CD14-positive monocyte (primary cell): ENCODE measurements at regions not wholly inside any gene's neighbourhood (a gene's known extent, or its start where the extent isn't known, plus 50 kb on each side); places are given as distances from the start of the nearest gene placed in this dataset.

ENCODE experiments used
- DNase-seq, 3 donors: peaks; one replicate each; pipeline ENCODE4 v3.0.0-alpha.2; 2011 to 2022
- H2AFZ ChIP-seq: 2 replicates; pipeline ENCODE4 v1.6.0; 2012; ENCODE audit warnings: mild to moderate bottlenecking, low read depth, low read length, inconsistent platforms; ENCODE audit not compliant: insufficient read depth, poor library complexity, severe bottlenecking
- H3K27ac ChIP-seq, 2 donors: 1 replicate in 1 of 2; 2 replicates in 1 of 2; pipeline ENCODE4 v1.5.1; 2012 to 2013; ENCODE audit warnings: low read length in 2 of 2, control low read depth in 1 of 2, inconsistent platforms in 1 of 2, low read depth in 1 of 2, mild to moderate bottlenecking in 1 of 2
- H3K27me3 ChIP-seq, 2 donors: one replicate each; pipeline versions ENCODE4 v1.6.0 to v1.6.1; 2011 to 2013; ENCODE audit warnings: low read length in 2 of 2; ENCODE audit not compliant: control insufficient read depth in 2 of 2, insufficient read depth in 2 of 2
- H3K36me3 ChIP-seq, 2 donors: replicated peaks in 1 of 2; 1 replicate in 1 of 2; 2 replicates in 1 of 2; pipeline versions ENCODE4 v1.5.1 to v1.6.1; 2012 to 2013; ENCODE audit warnings: low read length in 2 of 2, control low read depth in 1 of 2, inconsistent platforms in 1 of 2, mild to moderate bottlenecking in 1 of 2; ENCODE audit not compliant: insufficient read depth in 2 of 2, control insufficient read depth in 1 of 2
- H3K4me1 ChIP-seq, 2 donors: 1 replicate in 1 of 2; 2 replicates in 1 of 2; pipeline versions ENCODE4 v1.5.1 to v1.6.1; 2012 to 2013; ENCODE audit warnings: low read length in 2 of 2, control low read depth in 1 of 2, inconsistent platforms in 1 of 2, mild to moderate bottlenecking in 1 of 2, moderate library complexity in 1 of 2; ENCODE audit not compliant: insufficient read depth in 2 of 2, control insufficient read depth in 1 of 2
- H3K4me2 ChIP-seq: replicated peaks from 2 replicates; pipeline ENCODE3; 2012; ENCODE audit warnings: low read length, moderate library complexity, mild to moderate bottlenecking; ENCODE audit not compliant: poor library complexity, severe bottlenecking; ENCODE audit errors: extremely low read depth
- H3K4me3 ChIP-seq, 3 experiments: fragments of 200-600 bp in 1 of 3; sonication (generic) in 1 of 3; replicated peaks in 1 of 3; 1 replicate in 2 of 3; 2 replicates in 1 of 3; pipeline ENCODE4 v1.5.1; 2011 to 2013; ENCODE audit warnings: low read length in 3 of 3, mild to moderate bottlenecking in 3 of 3, control low read depth in 2 of 3, low read depth in 2 of 3, inconsistent platforms in 1 of 3, moderate library complexity in 1 of 3
- H3K79me2 ChIP-seq: 2 replicates; pipeline ENCODE4 v1.6.0; 2012; ENCODE audit warnings: mild to moderate bottlenecking, control low read depth, inconsistent platforms, low read length, moderate library complexity; ENCODE audit not compliant: insufficient read depth
- H3K9ac ChIP-seq: 2 replicates; pipeline ENCODE4 v1.6.0; 2017; ENCODE audit warnings: low read length, mild to moderate bottlenecking; ENCODE audit not compliant: insufficient read depth, poor library complexity, severe bottlenecking
- H3K9me3 ChIP-seq, 2 donors: replicated peaks in 1 of 2; 1 replicate in 1 of 2; 2 replicates in 1 of 2; pipeline versions ENCODE4 v1.5.1 to v1.6.1; 2012 to 2013; ENCODE audit warnings: low read length in 2 of 2, control low read depth in 1 of 2; ENCODE audit not compliant: control insufficient read depth in 1 of 2, insufficient read depth in 1 of 2
- H4K20me1 ChIP-seq: 2 replicates; pipeline ENCODE4 v1.6.0; 2012; ENCODE audit warnings: mild to moderate bottlenecking, low read length, control low read depth, moderate library complexity; ENCODE audit not compliant: insufficient read depth
- H3K27ac Mint-ChIP-seq, 7 donors: one replicate each; pipeline ENCODE4 v1.8.0; 2020; ENCODE audit warnings: mild to moderate bottlenecking in 7 of 7, mixed read lengths in 7 of 7, moderate library complexity in 6 of 7, inconsistent platforms in 2 of 7
- H3K27me3 Mint-ChIP-seq, 3 donors: one replicate each; pipeline ENCODE4 v1.8.0; 2021 to 2022; ENCODE audit warnings: low read depth in 3 of 3, mild to moderate bottlenecking in 3 of 3, mixed read lengths in 3 of 3, moderate library complexity in 3 of 3, inconsistent platforms in 1 of 3
- H3K36me3 Mint-ChIP-seq, 2 donors: one replicate each; pipeline ENCODE4 v1.8.0; 2020; ENCODE audit warnings: mixed read lengths in 2 of 2, inconsistent platforms in 1 of 2, mild to moderate bottlenecking in 1 of 2
- H3K4me1 Mint-ChIP-seq: one replicate; pipeline ENCODE4 v1.8.0; 2020; ENCODE audit warnings: mild to moderate bottlenecking, mixed read lengths
- H3K4me3 Mint-ChIP-seq, 2 donors: one replicate each; pipeline ENCODE4 v1.8.0; 2020; ENCODE audit warnings: mild to moderate bottlenecking in 2 of 2, mixed read lengths in 2 of 2, moderate library complexity in 1 of 2
- H3K9me3 Mint-ChIP-seq, 7 donors: one replicate each; pipeline ENCODE4 v1.8.0; 2020 to 2022; ENCODE audit warnings: mixed read lengths in 7 of 7, mild to moderate bottlenecking in 6 of 7, moderate library complexity in 6 of 7, inconsistent platforms in 2 of 7
- CTCF ChIP-seq: fragments of 200-600 bp; IDR thresholded peaks from one replicate; pipeline ENCODE4 v1.8.0; 2022; ENCODE audit warnings: antibody characterized with exemption, mild to moderate bottlenecking
- WGBS: methylation state at CpG from one replicate; pipeline ENCODE4 v1.1.5; 2013; ENCODE audit warnings: missing lambda C conversion rate; ENCODE audit not compliant: insufficient coverage; 5-methylcytosine and 5-hydroxymethylcytosine counted together
- intact Hi-C, 2 donors: fragments of 100-400 bp; cut with micrococcal nuclease; formaldehyde crosslinking; loops; one replicate each; pipeline versions ENCODE4 v1.15.0 to v1.15.1; 2023

- H3K36me3 Mint-ChIP-seq = no peaks in the 10 kb centered on the region
- no peak overlapping the region for H3K27ac ChIP-seq
- H3K36me3 ChIP-seq = no peaks in the 10 kb centered on the region
- WGBS = 100% methylated on average over 1 of the region's 2 CpGs
- DNase-seq = no peak
- H3K4me3 ChIP-seq = no peak overlapping the region
- no peak overlapping the region for H2AFZ ChIP-seq
- H3K4me3 Mint-ChIP-seq = no peak overlapping the region
- no peak overlapping the region for H3K9ac ChIP-seq
- TF ChIP-seq CTCF = no peak
- no peaks in the 10 kb centered on the region for H3K9me3 ChIP-seq
- H3K4me2 ChIP-seq = no peak overlapping the region
- intact Hi-C loops = no loop called here
- no peaks in the 10 kb centered on the region for H3K4me1 Mint-ChIP-seq
- no peaks in the 10 kb centered on the region for H3K79me2 ChIP-seq
- H3K27ac Mint-ChIP-seq = no peak overlapping the region
- peaks cover 0 to 2% (median 0%) of the 10 kb centered on the region in 3 donors for H3K27me3 Mint-ChIP-seq
- H4K20me1 ChIP-seq = no peaks in the 10 kb centered on the region
- H3K9me3 Mint-ChIP-seq = peaks cover 4 to 14% (median 7%) of the 10 kb centered on the region in 7 donors
- H3K27me3 ChIP-seq = no peaks in the 10 kb centered on the region
- no peaks in the 10 kb centered on the region for H3K4me1 ChIP-seq
Observed at GRCh38 chr13:37968555-37968954, 99.0 kb upstream of the TRPC4 start.

GRCh38 chr13:37966266-37966665 is 96.7 kb upstream of the TRPC4 start:
- H2AFZ ChIP-seq = no peak overlapping the region

More at GRCh38 chr13:37966266-37966665, 96.7 kb upstream of the TRPC4 start:
- no peak overlapping the region for H3K9ac ChIP-seq
- DNase-seq = no peak
- H3K27ac ChIP-seq = no peak overlapping the region
- H3K9me3 ChIP-seq = no peaks in the 10 kb centered on the region
- H3K4me1 ChIP-seq = no peaks in the 10 kb centered on the region
- Mint-ChIP-seq H3K4me1 (no peaks in the 10 kb centered on the region), H3K36me3 (no peaks in the 10 kb centered on the region), H3K27me3 (no peaks in the 10 kb centered on the region), H3K4me3 (no peak overlapping the region), H3K27ac (no peak overlapping the region), H3K9me3 (peaks cover 0 to 3% (median 0%) of the 10 kb centered on the region in 7 donors)
- intact Hi-C loops = no loop called here
- no peak overlapping the region for H3K4me3 ChIP-seq
- no peaks in the 10 kb centered on the region for H3K36me3 ChIP-seq
- TF ChIP-seq CTCF = no peak
- H3K4me2 ChIP-seq = no peak overlapping the region
- no peaks in the 10 kb centered on the region for H3K79me2 ChIP-seq
- no peaks in the 10 kb centered on the region for H3K27me3 ChIP-seq
- no peaks in the 10 kb centered on the region for H4K20me1 ChIP-seq
- no CpG with 5 or more reads among the region's 1 CpG for WGBS
